Hepatocyte (in vitro differentiated cells): ENCODE measurements at regions not wholly inside any gene's neighbourhood (a gene's known extent, or its start where the extent isn't known, plus 50 kb on each side); places are given as distances from the start of the nearest gene placed in this dataset.
"Not testable (repeated sequence)": the region's sequence is repeated elsewhere in the genome, so short reads cannot be mapped to it uniquely, and the experiment has no call there.

Source experiments
- DNase-seq: peaks from one replicate; pipeline ENCODE4 v3.0.0-alpha.2; 2016; ENCODE audit warnings: low spot score
- H2AFZ ChIP-seq: fragments of 200-600 bp; sonication (generic); 2 replicates; pipeline ENCODE4 v1.6.0; 2016; ENCODE audit warnings: antibody characterized with exemption, mild to moderate bottlenecking
- H3K27ac ChIP-seq: fragments of 200-600 bp; sonication (generic); 2 replicates; pipeline ENCODE4 v1.5.1; 2016; ENCODE audit warnings: mild to moderate bottlenecking
- H3K27me3 ChIP-seq: fragments of 200-600 bp; sonication (generic); 2 replicates; pipeline ENCODE4 v1.6.1; 2016
- H3K36me3 ChIP-seq: fragments of 200-600 bp; sonication (generic); replicated peaks from 2 replicates; pipeline ENCODE4 v1.5.1; 2016; ENCODE audit warnings: low read depth; ENCODE audit not compliant: insufficient read depth
- H3K4me1 ChIP-seq: fragments of 200-600 bp; sonication (generic); 2 replicates; pipeline ENCODE4 v1.5.1; 2016; ENCODE audit warnings: mild to moderate bottlenecking, moderate library complexity; ENCODE audit not compliant: insufficient read depth
- H3K4me2 ChIP-seq: fragments of 200-600 bp; sonication (generic); 2 replicates; pipeline ENCODE4 v1.6.0; 2016
- H3K4me3 ChIP-seq: fragments of 200-600 bp; sonication (generic); 2 replicates; pipeline ENCODE4 v1.5.1; 2016; ENCODE audit warnings: mild to moderate bottlenecking
- H3K79me2 ChIP-seq: fragments of 200-600 bp; sonication (generic); 2 replicates; pipeline ENCODE4 v1.6.0; 2017; ENCODE audit warnings: mild to moderate bottlenecking
- H3K9me2 ChIP-seq: fragments of 200-600 bp; sonication (generic); replicated peaks from 2 replicates; pipeline ENCODE4 v1.6.0; 2017; ENCODE audit warnings: mild to moderate bottlenecking; ENCODE audit not compliant: insufficient read depth
- H3K9me3 ChIP-seq: fragments of 200-600 bp; sonication (generic); 2 replicates; pipeline ENCODE4 v1.5.1; 2016; ENCODE audit warnings: low read depth, mild to moderate bottlenecking
- H4K20me1 ChIP-seq: fragments of 200-600 bp; sonication (generic); 2 replicates; pipeline ENCODE4 v1.6.0; 2016; ENCODE audit warnings: mild to moderate bottlenecking; ENCODE audit not compliant: insufficient read depth, poor library complexity, severe bottlenecking
- CTCF ChIP-seq: fragments of 200-600 bp; sonication (generic); IDR thresholded peaks from 2 replicates; pipeline ENCODE4 v1.5.1; 2016; ENCODE audit warnings: antibody characterized with exemption, mild to moderate bottlenecking; ENCODE audit not compliant: poor library complexity
- EZH2 ChIP-seq: fragments of 200-600 bp; sonication (generic); IDR thresholded peaks from 2 replicates; pipeline ENCODE4 v1.6.1; 2016; ENCODE audit warnings: antibody characterized with exemption, mild to moderate bottlenecking, borderline replicate concordance
- EZH2phosphoT487 ChIP-seq: fragments of 200-600 bp; sonication (generic); IDR thresholded peaks from one replicate; pipeline ENCODE4 v1.6.1; 2018; ENCODE audit warnings: antibody characterized with exemption, mild to moderate bottlenecking, low read depth, moderate library complexity; ENCODE audit not compliant: unreplicated experiment, severe bottlenecking
- WGBS: methylation state at CpG from one replicate; pipeline ENCODE4 v1.1.6; 2016; ENCODE audit warnings: low lambda C conversion rate; ENCODE audit errors: missing lambda C conversion rate; 5-methylcytosine and 5-hydroxymethylcytosine counted together

- no peak overlapping the region for H3K4me2 ChIP-seq
Measured at GRCh38 chr6:113018351-113019151, 671.4 kb downstream of the RFPL4B start.

GRCh38 chr6:113019176-113019575, 672.0 kb downstream of the RFPL4B start:
- Histone ChIP-seq H3K27me3 (no peaks in the 10 kb centered on the region), H3K9me3 (no peaks in the 10 kb centered on the region), H2AFZ (peak overlapping the region; percentile 47), H4K20me1 (no peaks in the 10 kb centered on the region), H3K4me1 (peaks cover 4% of the 10 kb centered on the region), H3K79me2 (no peaks in the 10 kb centered on the region), H3K36me3 (no peaks in the 10 kb centered on the region), H3K4me3 (no peak overlapping the region), H3K4me2 (no peak overlapping the region), H3K27ac (peak overlapping the region; percentile 30), H3K9me2 (no peaks in the 10 kb centered on the region)
- TF ChIP-seq CTCF (no peak), EZH2phosphoT487 (no peak)
- 90% methylated on average over 3 of the region's 3 CpGs for WGBS
- no peak for DNase-seq

More at GRCh38 chr6:113018351-113019151, 671.4 kb downstream of the RFPL4B start:
- H2AFZ ChIP-seq: peak overlapping the region; percentile 47
- H3K79me2 ChIP-seq: no peaks in the 10 kb centered on the region
- H3K9me3 ChIP-seq: no peaks in the 10 kb centered on the region
- H3K27me3 ChIP-seq: no peaks in the 10 kb centered on the region
- peak overlapping the region; percentile 30 for H3K27ac ChIP-seq
- no peak overlapping the region for H3K4me3 ChIP-seq
- TF ChIP-seq EZH2: no peak
- TF ChIP-seq CTCF: no peak
- no peak for TF ChIP-seq EZH2phosphoT487
- H4K20me1 ChIP-seq: no peaks in the 10 kb centered on the region
- peaks cover 4% of the 10 kb centered on the region for H3K4me1 ChIP-seq
- no peaks in the 10 kb centered on the region for H3K9me2 ChIP-seq
- WGBS: 66% methylated on average over 5 of the region's 5 CpGs
- peak; percentile 17 for DNase-seq
- no peaks in the 10 kb centered on the region for H3K36me3 ChIP-seq

GRCh38 chr6:113027780-113028179, 680.6 kb downstream of the RFPL4B start:
- Histone ChIP-seq H3K4me2 (no peak overlapping the region), H3K9me3 (no peaks in the 10 kb centered on the region), H3K4me3 (no peak overlapping the region), H4K20me1 (no peaks in the 10 kb centered on the region), H3K4me1 (no peaks in the 10 kb centered on the region), H2AFZ (no peak overlapping the region), H3K27ac (no peak overlapping the region), H3K27me3 (no peaks in the 10 kb centered on the region), H3K36me3 (no peaks in the 10 kb centered on the region), H3K9me2 (no peaks in the 10 kb centered on the region), H3K79me2 (no peaks in the 10 kb centered on the region)
- TF ChIP-seq EZH2phosphoT487 (no peak), CTCF (no peak), EZH2 (no peak)
- no peak for DNase-seq
- WGBS: 92% methylated on average over 1 of the region's 1 CpG

GRCh38 chr6:113029161-113029560, 682.0 kb downstream of the RFPL4B start:
- H3K9me2 ChIP-seq, H3K27me3 ChIP-seq, H2AFZ ChIP-seq, H3K4me3 ChIP-seq, DNase-seq, H4K20me1 ChIP-seq, H3K4me1 ChIP-seq, H3K27ac ChIP-seq, H3K79me2 ChIP-seq, H3K9me3 ChIP-seq, H3K4me2 ChIP-seq, H3K36me3 ChIP-seq: not testable (repeated sequence)
- WGBS: 97% methylated on average over 2 of the region's 2 CpGs
